ENCODE measurements at regions not wholly inside any gene's neighbourhood (a gene's known extent, or its start where the extent isn't known, plus 50 kb on each side); places are given as distances from the start of the nearest gene placed in this dataset.
A peak's percentile ranks its signal among the peaks of the same experiment; 100 is the strongest.

DNA sequence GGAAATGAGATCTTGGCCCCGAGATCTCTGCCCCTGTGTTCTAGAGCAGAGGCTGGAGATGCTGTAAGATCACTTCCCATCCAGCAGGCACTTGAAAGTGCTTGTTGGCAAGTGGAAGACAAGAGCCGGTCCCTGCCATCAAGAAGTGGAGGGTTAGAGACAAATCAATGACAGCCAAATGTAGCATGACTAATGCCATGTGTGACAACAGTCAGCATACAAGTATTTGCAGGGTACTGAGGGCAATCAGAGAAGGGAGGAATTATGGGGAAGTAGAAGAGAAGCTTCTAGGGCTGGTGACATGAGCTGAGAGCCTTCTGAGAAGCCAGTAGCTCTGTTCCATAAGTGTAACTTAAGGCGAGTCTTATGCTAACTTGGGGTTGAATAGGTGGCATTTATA lies 58.6 kb downstream of the TMEM17 start:
- DNase-seq (ENCODE audit: low spot score) = no peak

DNA sequence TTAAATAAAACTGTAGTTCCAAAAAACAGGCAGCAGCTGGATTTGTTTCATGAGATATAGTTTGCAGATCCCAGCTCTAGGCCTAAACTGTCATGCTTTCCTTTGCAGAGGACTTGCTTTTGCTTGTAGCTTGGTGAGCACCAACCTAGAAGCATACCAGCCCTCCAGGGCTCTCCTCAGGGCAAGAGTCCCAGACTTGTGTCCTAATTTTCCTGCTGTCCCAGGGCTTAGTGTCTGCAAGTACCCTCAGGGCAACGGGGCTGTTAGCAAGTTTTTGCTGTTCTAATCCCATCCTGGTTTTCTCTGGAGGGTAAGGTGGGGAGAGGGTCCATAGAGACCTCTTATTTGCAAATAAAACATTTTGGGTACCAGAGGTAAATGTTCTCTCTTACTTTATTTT lies 59.5 kb downstream of the TMEM17 start:
- DNase-seq (ENCODE audit: low spot score) = no peak

DNA sequence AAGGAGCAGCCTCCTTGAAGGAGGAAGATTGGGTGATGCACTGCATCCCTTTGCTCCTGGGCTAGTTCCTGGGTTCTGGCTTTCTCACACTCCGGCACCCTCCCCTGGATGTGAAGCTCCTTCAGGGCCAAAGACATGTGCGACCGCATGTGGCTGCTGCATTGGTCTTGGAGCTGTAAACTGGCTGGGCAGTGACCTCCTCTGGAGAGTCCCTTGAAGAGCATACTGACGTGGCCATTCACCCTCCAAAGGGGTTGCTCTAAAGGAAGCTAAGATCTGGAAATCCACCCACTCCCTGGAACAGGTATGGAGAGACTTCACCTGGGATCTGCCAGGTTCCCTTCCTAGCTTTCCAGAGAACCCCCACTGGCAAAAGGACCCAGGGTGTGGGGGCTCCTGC lies 62.1 kb downstream of the TMEM17 start:
- DNase-seq (ENCODE audit: low spot score) = no peak

GRCh38 chr2:62443471-62443870 lies 62.5 kb downstream of the TMEM17 start:
- no peak for DNase-seq (ENCODE audit: low spot score)

DNA sequence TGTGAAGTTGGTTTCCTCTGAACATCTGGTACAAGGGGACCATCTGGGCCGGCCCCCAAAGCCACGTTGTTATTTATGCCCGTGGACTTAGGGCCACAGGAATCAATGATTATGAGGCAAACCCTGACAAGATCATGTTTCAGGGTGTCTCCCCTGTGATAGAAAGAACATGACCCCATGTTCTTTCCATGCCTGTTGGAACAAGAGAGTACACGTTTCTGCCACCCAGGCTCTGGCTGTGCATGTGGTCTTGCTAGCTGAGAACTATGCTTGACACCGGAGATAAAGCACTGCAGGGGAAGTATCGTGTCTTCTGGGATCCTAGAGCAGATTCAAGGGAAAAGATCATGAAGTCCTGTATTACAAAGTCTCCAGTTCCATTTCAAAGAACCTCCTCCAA lies 64.2 kb downstream of the TMEM17 start:
- no peak for DNase-seq (ENCODE audit: low spot score)

DNA sequence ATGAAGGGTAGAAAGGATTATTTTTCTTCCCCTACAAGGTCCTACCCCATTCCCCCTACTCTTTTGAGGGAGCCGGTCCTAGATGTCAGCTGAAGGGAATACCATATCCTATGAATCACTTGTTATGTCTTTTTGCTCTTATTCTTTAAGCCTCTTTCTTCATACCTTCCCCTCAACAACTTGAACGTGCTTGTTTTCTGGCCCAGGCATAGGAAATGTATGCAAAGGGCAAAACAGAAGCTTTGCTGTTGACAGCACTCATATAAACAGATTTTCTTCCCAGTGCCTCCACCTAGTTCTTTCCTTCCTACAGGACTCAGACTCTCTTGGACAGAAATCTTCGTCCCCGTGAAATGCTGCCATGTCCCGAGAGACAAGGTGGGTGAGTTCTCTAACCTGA lies 64.6 kb downstream of the TMEM17 start:
- no peak for DNase-seq (ENCODE audit: low spot score)

DNA sequence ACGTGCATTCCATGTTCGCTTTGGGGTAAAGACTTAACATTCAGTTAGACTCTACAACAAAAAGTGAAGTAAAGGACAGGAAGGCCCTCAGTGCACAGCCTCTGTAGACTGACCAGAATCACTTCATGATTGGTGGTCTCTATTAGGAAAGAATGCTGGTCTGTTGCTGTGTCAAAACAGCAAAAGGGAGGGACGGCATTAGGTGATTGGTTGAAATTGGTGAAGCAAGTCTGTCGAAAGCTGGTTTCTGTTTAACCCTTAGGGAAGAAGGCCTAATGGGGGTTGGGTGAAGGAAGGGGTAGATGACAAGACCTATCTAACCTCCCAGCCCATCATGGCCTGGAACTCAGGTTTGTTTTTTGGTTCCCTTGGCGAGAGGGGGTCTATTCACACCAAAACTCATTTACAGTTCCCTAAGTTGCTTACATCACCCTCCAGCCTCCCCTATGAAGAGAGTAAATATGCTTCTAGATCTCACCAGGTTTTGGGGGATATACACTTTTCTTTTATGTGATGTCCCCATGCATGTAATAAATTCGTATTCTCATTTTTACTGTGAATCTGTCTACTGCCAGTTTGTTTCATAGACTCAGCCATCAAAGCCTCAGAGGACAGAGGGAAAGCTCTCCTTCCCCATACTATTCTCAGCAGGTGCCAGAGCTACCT lies 65.6 kb downstream of the TMEM17 start:
- DNase-seq (ENCODE audit: low spot score) = no peak

- DNase-seq (ENCODE audit: low spot score) = no peak
These were observed 66.6 kb downstream of the TMEM17 start for GRCh38 chr2:62439425-62439824.

GRCh38 chr2:62437785-62438184 lies 68.2 kb downstream of the TMEM17 start:
- DNase-seq (ENCODE audit: low spot score) = no peak

GRCh38 chr2:62435720-62436119 lies 70.3 kb downstream of the TMEM17 start:
- no peak for DNase-seq (ENCODE audit: low spot score)

GRCh38 chr2:62432407-62432806 lies 73.6 kb downstream of the TMEM17 start:
- no peak for DNase-seq (ENCODE audit: low spot score)

GRCh38 chr2:62431512-62431911 lies 74.5 kb downstream of the TMEM17 start:
- DNase-seq (ENCODE audit: low spot score) = no peak

DNA sequence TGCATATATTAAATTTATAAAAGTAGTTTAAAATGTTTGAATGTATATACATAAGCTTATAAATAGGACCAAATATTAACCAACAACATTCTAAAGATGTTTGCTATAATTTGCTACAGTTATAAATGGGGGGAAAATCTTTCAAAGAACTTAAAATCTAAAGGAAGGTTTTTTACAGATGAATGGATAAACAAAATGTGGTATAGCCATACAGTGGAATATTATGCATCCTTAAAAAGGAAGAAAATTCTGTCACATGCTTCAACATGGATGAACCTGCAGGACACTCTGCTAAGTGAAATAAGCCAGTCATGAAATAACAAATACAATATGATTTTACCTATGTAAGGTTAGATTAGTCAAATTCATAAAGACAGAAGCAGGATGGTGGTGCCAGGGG lies 75.8 kb downstream of the TMEM17 start:
- DNase-seq (ENCODE audit: low spot score) = no peak

DNA sequence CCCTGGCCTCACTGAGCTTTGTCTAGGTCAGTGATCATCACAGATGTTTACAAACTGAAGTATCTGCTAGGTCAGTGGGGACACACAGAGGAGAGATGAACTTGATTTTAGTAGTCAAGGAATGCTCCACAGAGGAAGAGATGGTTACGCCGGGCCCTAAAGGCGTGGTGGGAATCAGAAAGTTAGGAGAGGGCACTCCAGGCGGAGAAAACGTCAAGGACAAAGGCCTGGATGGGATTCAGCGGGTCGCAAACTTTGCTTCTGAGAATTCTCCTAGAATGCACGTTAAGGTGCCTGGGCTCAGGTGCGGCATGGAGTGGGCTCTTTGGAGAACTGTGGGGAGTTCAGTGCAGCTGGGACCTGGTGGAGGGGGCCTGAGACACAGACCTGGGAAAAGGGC lies 78.8 kb downstream of the TMEM17 start:
- no peak for DNase-seq (ENCODE audit: low spot score)

DNA sequence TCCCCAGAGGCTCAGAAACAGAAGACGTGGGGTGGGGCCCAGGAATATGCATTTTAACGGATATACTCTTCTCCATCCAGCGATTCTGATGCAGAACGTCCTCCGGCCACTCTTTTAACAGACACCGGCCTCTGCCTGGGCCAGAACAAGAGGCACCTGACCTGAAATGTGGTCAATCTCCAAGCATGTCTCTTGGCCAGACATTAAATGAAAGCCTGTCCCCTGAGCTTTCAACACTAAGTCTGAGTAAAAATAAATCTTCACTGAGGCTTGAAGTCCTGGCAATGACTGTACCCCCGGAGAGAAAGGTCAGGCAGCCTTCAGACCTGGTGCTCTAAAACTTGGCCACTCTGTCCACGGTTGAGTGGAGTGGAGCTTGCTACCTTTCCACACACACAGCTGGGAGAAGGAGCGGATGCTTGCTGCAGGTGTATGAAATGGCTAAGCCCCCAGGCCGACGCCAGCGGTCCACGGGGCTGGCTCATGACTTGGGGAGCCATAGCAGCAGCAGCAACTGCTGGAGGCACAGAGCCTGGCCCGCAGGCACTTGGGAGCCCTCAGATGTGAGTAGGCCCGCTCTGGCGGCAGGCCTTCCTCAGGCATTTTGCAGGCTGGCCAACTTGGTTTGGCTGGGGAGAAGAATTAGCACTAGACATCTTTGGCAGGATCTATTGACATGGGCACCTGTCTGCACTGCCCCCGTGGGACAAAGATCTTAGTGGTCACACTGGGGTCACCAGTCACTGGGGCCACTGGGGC lies 79.7 kb downstream of the TMEM17 start:
- DNase-seq (ENCODE audit: low spot score) = no peak

DNA sequence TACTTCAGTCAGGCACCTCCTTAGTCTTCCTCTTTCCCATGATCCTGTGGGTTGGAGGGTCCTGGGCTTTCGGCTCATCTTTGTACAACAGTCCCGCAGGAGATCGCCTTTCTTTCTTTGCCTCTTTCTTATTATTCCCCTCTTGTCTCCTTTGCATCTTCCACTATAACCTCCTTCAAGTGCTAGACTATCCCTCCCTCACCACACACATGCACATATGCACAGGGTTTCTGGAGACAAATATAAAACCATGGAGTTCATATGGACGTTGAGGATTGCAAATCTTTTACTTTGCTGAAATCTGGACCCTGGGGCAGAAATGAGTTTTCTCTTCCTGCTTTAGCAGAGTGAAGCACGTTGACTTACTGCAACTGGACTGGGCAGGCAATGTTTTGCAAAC lies 80.3 kb downstream of the TMEM17 start:
- no peak for DNase-seq (ENCODE audit: low spot score)

DNA sequence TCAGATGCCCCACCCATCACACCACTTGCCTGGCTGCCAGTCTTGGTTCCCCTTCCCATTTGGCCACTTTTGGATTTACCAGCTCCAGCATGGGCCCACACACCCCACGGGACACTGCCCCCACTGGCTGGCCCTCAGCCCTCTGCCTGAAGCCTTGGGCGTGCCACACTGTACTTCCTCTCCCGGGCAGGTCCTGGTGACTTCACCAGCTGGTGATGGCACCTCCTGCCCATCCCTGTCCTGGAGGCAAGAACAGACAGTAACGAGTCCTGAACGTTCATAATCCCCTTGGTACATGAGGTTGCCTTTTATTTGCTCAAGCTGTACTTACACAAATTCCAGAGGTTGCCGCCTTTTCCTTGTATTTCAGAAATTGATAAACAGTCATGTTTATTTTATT lies 81.1 kb downstream of the TMEM17 start:
- DNase-seq (ENCODE audit: low spot score) = no peak

GRCh38 chr2:62423883-62424458 lies 82.0 kb downstream of the TMEM17 start:
- peak; percentile 29 for DNase-seq (ENCODE audit: low spot score)

GRCh38 chr2:62423235-62423634 lies 82.8 kb downstream of the TMEM17 start:
- DNase-seq (ENCODE audit: low spot score) = no peak

DNA sequence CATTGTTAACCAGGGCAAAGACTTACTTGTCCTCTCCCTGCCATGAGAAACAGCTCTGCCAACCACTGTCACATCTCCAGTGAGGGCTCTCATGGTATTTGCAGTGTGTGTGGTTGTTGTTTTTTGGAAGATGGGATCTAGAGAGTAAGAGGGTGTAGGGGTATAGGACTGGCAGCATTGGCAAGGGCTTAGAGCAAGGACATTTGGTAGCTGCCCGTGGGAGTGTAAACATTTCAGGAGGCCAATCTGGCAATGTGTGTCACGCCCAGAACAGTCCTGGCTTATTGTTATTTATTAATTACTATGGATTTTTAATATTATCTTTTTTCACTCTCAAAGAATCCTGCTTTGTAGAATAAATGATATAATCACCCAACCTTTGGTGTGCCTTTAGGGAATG lies 90.5 kb downstream of the TMEM17 start:
- no peak for DNase-seq (ENCODE audit: low spot score)

DNA sequence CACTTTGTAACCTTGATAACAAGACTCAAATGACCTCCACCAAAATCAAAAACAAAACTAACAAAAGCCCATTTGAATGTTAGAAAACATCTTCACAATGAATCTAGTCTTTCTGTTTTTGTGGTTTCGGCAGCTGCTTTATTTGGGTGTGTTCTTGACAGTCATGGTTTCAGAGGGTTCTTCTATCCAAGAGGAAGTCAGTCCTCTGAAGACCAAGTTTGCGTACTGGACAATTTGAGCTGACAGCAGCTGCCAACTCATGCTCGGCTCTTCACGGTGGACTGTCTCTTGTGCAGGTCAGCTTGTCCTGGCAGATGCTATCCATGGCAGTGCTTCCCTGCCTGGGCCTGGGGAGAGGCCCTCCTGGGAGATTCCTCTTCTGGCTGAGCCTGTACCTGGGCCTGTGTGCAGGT lies 91.0 kb downstream of the TMEM17 start:
- no peak for DNase-seq (ENCODE audit: low spot score)

DNA sequence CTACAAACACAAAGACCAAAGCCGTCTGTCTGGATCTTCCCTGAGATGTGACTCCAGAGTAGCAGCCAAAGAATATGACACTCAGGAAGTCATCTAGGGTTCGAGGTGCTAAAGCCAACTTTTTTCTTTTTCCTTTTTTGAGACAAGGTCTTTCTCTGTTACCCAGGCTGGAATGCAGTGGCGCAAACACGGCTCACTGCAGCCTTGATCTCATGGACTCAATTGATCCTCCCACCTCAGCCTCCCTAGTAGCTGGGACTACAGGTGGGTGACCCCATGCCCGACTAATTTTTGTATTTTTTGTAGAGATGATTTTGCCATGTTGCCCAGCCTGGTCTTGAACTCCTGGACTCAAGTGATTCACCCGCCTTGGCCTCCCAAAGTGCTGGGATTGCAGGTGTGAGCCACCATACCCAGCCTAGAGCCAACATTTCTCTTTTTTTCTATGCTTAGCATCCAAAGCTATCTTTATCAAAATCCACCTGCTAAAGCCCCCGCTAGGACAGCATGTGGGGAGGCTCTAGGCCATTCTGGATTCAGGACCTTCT lies 92.8 kb downstream of the TMEM17 start:
- no peak for DNase-seq (ENCODE audit: low spot score)

GRCh38 chr2:62412347-62412742 lies 93.7 kb downstream of the TMEM17 start:
- no peak for DNase-seq (ENCODE audit: low spot score)
